Middle frontal gyrus (tissue), 1 donor: ENCODE measurements at regions not wholly inside any gene's neighbourhood (a gene's known extent, or its start where the extent isn't known, plus 50 kb on each side); places are given as distances from the start of the nearest gene placed in this dataset.

Experiments used
- DNase-seq: peaks from one replicate; pipeline ENCODE4 v3.0.0-alpha.2; 2015; ENCODE audit warnings: low spot score; ENCODE audit errors: extremely low spot score

DNA sequence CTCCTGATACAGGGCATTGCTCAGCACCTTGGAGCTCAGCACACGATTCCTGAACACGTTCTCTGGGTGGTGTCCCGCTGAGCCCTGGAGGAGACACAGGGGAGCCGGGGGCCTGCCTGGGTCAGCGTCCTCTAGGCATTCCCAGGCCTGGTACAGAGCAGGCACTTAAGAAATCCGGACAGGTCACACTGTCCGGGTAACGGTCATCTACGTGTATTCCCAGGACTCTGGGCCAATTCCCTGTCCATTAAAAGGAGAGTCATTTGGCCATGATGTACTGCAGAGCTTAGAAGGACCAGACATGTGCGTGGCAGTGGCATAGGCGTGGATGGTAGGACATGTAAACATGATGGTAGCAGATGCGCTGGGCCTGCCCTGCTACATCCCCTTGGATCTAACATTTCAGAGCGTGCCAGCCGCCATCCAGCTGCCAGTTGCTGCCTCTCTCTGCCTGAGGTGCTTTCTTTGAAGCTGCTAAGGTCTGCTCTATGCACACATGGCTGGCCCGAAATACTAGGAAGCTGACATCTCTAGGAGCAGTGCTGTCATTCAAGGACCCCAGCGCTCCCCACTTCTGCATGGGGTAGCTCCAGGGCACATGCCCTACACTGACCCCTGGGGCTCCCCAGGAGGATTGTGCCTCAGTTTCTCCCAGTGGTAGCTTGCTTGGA is 273.1 kb upstream of the RTL1 start:
- no peak for DNase-seq

DNA sequence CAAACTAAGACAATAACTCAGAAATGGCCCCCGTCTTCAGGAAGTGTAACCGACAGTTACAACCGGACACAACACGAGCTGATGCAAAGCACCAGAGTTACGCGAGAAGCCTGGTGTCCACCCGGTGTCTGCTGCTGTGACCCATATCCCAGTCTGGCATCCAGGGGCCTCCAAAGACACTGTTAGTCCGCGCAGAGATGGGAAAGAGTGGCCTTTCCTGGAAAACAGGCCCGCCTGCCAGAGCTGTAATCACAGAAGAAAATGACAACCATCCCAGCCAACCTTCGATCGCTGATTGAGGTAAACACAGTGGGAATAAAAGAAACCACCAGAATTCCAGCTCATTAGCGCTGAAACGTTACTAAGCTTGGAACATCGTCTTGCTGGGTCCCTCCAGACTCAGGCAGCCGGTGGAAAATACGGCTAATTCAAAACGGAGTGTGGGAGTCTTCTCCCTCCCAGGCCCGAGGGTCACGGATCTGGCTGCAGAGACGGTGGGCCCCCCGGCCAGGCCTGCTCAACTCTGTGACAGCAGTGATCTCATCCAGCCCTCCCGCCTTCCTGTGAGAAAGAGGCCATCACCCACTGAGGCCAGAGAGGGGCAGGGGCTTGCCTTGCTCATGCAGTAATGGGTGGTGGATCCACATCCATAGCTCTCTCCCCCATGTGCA is 273.9 kb upstream of the RTL1 start:
- DNase-seq, result no peak

DNA sequence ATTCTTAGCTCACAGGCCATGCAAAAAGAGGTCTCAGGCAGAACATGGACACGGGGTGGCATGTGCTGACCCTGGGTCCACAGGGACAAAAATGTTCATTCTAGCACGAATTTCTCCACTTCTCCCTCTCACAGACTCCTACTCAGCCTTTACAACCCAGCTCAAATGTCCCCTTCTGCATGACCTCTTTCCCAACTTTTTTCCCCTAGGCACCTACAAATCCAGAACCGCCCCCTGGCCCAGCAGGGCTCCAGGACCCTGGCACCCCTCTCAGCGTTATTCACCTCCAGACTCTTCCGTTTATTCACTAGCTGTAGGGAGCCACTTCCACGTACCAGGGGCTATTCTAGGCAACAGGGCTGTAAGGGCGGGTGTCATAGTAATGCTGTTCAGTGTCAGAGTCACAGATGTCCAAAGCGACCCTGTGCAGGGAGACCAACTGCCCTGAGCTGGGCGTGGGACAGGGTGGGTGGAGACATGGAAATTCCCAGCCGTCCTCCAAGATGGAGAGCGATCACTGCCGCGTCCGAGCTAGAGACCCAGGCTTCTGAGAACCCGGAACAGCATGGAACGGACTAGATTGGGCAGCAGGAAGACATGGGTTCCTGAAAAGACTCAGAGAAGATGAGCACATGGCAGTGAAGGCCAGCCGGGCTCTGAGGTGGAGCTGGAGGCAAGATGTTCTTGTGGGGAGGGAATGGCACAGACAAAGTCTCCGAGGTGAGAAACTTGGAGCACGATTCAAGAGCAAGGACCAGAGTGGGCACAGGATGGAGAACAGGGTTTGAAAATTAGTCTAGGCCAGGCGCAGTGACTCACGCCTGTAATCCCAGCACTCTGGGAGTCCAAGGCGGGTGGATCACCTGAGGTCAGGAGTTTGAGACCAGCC is 274.9 kb upstream of the RTL1 start:
- DNase-seq, result no peak

DNA sequence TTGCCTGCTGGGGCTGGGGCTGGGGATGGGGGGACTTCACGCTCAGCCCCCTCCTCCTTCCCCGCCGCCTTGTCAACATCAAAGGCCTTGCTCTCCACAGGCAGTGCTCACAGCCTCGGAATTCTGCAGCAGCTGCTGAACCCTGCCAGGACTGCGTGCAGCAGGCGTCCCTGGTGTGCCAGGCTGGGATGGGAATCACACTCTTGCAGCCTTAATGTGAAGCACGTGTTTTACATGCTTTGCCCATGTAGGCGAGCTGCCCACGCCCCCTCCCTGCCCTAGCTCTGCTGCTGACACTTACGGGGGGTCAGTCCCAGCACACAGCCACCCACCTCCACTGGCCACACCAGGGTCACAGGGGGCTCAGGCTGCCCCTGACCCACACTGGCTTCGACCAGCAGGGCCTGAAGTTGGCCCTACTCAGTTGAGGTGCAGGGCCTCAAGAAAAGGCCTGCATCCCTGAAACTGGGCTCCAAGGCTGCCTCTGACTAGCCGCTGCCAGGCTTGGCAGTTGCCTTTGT is 276.2 kb upstream of the RTL1 start:
- DNase-seq, result no peak

DNA sequence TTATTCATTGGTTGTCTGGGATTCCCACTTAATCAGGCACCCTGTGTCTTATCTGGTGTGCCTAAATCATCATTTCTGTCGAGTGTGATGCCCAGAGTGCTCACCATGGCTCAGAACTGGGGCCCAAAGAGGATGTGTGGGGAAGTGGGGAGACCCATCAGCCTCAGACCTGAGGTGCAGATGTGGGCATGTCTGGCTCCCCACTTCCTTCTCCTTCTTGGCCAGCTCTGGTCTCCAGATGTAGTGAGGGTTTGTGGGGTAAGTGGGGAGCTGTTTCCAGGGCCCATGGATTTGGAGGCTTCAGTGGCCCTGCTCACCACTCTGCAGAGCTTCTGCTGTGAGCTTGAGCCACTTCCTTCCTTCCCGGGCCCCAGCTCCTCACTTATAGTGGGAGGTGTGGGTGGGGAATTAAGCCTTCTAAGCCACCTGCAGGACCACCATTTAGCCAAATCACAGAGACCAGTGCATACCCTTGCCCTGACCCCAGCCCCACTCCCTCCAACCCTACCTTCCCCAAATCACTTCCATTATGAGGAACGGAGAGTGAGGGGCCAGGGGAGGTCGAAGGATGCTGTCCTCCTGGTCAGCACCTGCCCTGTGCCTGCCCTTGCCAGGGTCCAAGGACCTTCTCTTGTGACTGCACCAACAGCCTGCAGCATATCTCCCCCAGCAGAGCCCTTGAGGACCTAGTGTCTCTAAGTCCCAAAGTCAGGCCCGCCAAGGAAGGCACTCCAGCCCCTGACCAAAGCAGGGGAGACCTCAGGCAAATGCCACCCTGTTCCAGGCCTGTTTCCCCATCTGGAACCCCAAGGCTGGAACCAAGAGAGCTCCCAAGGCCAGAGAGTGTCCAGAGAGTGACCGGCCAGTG is 278.2 kb upstream of the RTL1 start:
- DNase-seq, result no peak

DNA sequence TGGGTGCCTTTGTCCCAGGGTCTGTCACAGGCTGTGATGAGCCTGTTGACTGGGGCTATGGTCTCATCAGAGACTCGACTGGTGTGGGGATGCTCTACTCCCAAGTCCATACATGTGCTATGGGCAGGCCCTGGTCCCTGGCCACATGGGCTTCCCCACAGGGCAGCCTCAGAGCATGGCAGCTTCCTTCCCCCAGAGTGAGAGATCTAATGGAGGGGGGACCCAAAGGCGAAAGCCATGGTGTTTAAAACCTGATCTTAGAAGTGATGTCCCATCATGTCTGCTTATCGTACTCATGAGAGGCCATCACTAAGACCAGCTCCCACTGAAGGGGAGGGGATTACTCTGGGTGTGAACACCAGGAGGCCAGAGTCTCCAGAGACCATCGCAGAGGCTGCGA is 279.0 kb upstream of the RTL1 start:
- no peak for DNase-seq

DNA sequence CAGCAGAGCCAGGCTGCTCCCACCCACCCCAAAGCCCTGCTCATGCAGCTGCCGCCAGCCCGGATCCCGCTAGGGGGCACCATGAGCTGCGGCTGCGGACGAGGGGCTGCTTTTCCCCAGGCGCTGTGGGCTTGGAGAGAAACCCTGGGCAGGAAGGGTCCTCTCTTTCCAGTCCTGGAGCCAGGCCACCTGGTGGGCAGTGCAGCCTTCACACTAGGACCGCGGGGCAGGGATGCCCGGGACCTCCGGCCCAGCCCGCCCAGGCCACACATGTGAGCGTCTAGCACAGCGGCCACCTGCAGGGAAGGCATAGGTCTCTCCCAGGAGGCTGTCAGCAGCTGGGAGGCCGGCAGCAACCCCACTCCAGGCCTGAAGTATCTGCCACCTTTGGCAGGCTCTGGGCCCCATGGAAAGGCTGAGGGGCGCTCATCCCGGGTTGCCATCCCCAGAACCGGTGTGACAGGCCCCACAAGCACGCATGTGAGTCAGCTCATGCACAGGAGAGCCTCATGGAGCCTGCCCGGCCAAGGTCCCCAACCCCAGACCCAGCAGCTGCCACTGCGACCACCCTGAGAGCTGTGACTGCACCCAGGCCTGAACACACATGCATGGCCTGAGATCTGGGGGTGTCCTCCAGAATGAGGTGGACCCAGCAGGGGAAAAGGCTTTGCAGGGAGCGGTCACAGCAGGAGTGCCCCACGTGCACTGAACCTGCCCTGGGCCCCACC is 280.0 kb upstream of the RTL1 start:
- no peak for DNase-seq

DNA sequence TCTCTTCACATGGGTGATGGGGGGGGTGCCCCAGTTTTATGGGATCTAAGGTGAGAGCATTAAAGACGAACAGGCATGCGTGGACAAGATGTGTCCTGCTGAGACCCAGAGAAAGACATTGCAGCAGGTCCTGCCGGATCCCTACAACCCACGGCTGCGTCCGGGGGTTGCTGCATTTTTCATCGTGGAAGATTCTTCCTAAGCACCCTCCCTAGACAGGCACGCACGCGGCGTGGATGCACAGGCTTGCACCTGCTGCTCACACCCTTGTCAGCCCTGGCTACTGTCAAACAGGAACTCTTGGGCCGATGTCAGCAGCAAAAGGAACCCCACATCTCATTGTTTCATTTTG is 280.6 kb upstream of the RTL1 start:
- DNase-seq, result no peak

DNA sequence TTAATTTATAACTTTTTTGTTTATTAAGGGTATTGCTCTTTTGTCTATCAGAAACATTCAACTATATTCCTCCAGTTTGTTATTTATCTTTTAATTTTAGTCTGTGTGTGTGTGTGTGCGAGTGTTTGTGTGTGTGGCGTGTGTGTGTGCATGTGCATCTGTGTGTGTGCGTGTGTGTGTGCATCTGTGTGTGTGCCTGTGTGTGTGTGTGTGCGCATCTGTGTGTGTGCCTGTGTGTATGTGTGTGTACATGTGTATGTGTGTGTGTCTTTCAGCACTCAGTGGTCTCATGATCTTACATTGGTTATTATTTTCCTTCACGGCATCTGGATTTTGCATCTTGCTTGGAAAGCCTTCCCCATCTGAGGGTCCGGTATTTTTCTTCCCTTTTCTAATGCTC is 281.1 kb upstream of the RTL1 start:
- no peak for DNase-seq

DNA sequence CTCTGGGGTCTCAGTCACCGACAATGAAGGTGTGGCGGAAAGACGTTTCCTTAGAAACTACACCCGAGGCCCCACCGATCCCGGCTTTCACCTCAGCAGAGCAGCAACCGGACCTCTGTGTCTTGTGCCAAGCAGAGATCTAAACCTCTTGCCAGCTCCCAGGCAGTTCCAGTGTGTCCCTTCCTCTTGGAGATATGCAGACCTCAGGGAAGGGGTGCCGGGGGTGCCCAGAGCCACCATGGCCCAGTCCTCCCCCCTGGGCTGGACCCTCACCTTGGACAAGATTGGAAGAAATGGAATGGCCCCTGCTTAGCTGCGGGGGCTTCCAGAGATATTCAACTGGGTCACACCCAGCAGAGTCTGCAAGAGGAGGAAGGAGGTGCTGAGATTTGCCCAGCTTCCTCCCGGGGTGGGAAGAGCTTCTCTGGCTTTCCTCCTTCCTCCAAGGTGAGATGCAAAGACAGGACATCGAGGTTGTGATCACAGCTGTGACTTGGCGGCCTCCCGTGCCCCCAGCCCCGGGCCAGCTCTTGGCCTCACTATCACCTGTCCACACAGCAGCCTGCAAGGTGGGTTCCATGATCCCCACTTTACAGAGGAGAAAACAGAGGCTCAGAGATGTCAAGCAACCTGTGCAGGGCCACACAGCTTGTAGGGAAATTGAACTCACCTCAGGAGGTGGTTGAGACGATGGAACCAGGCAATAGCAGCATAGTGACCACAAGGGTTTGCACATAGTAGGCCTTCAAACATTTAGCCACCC is 281.7 kb upstream of the RTL1 start:
- DNase-seq, result no peak

DNA sequence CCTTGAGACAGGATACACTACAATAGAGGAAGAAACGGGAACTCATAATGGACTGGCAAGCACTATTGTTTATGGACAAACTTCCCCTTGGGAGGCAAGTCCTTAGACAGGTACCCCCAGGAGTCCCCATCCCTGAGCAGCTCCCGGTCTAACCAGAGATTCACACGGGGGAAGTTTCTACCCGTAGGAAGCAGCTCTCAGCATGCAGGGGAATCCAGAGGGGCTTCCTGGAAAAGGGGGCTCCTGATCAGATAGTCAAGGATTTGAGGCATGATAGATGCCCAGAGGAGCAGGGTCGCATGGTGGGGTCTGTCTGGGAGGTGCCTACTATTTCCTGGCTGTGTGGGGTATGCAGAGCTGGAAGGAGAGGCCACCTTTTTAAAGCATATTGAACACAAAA is 282.4 kb upstream of the RTL1 start:
- no peak for DNase-seq

DNA sequence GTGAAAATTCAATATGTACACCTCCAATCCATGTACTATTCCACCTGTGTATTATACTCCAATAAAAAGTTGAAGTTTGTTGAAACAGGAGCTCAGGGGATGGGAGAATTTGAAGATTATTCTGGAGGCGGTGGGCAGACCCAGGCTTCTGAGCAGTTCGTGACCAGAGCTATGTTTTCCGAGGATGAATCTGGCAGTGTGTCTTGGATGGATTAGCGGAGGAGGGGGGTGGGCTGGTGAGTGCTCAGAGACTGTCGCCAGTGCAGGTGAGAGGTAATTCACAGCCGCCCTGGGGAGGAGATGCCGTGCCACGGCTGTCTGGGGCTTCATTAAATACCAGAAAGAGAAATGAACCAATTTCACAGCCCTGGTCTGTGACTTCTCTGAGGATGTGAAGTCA is 283.0 kb upstream of the RTL1 start:
- no peak for DNase-seq

DNA sequence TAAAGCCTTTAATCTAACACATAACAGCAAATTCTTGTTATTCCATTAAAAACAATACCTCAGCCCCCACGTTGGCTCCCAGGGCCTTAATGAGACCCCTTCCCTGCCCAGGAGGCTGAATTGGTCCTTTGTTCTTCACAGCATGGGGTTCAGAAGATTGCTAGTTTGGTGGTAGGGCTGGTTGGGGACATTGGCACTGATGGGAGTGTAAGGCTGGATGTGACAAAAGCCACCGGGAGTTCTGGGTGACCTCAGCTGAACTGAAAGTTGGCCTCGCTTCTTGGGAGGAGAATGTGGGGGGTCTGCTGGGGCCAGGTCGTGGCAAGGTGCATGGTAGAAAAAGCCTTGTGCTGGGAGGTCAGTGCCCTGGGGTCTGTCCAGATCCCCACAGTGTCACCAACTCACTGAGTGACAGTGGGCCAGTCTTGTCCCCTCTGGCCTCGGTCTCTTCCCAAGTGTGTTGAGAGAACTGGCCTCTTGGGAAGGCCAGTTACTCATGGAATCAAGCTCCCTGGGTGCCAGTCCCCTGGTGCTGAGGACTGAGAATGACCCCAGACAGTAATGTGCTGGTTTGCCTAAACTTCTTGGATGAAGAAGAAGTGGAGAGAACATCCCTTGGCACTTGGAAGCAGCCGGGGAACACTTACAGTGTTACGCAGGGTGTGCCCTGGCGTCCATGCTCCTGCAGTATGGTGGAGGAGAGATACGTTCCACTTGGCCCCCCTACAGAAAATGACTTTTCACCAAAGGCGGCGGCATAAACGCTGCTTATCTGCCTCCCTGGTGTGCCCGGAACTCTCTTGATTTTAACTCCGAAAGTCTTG is 283.7 kb upstream of the RTL1 start:
- no peak for DNase-seq

DNA sequence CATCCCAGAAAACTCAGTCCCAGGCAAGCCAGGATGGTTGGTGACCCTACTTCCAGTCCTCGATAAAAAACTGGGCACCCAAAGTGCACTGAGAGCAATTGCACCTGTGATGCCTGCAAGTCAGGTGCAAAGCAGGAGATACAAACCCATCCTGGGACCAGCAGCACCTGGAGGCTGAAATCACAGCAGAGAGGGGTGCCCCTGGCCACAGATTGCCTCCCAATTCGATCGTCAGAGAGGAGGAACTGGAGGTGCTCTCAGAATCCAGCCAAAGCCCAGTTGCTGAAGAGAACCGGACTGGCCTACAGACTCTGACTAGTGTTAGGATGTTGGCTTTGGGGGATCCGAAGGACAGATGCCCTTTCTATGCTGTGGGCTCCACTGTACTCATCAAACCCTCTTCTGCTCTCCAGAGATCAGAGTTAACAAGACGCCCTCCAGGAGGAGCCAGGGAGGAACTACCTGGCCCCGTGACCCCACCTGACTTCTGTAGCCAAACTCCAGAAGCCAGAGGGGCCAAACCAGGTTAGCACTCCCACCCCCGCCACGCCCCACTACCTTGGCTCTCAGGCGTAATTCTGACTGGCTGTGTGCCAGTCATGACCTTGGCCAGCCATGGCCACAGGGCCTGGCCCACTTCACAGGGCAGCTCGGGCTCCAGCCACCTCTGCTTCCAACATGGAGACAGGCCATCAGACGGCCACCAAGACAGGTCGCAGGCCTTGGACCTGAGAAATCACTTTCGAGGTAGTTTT is 284.5 kb upstream of the RTL1 start:
- DNase-seq, result no peak

DNA sequence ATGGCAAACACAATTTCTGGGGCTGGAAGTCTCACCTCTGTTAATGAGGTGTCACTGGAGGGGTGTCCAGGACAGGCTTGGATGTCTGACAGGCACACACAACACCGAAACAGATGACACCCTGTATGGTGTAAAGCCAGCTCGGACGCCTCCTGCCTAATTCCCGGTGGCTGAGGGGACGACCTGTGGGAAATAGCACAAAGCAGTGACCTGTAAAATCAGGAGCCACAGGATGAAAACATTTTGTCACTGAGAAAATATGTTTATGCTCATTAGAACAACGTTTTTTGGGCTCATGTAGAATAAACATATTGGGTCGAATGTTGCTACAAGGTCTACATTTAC is 285.0 kb upstream of the RTL1 start:
- no peak for DNase-seq

DNA sequence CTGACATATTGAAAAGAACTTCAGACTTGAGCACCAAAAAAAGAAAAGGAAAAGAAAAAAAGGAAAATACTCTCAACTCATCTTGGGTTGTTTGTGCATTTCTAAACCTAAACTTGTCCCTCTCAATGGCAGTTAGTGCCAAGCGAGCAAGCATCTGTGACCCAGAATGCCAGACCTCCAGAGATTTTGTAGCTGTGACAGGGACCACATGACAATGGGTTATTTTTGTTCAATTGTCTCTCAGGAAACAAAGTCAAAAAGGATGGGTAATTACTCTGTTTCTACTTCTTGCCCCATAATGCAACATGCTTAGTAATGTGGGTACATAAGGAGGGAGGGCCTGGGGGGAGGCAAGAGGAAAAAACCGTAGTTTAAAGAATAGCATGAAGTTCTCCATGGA is 285.7 kb upstream of the RTL1 start:
- no peak for DNase-seq

DNA sequence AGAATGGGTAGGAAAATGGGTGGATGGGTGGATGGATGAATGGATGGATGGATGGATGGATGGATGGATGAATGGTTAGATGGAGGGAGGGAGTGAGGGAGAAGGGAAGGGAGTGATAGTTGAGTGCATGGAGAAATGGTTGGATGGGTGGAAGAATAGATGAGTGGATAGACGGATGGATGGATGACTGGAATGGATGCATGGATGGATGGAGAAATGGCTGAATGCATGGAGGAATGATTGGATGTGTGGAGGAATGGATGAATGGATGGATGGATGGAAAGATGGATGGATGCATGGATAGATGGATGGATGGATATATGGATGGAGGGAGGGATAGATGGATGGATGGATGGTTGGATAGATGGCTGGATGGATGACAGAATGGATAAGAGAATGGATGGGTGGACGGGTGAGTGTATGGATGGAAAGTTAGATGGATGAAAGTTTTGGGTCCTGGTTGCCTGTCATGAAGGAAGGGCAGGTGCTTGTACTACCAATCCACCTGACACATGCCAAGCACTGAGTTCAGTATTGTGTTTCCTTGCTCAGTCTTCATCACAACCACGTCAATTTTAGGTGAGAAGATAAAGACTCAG is 286.5 kb upstream of the RTL1 start:
- DNase-seq, result no peak

DNA sequence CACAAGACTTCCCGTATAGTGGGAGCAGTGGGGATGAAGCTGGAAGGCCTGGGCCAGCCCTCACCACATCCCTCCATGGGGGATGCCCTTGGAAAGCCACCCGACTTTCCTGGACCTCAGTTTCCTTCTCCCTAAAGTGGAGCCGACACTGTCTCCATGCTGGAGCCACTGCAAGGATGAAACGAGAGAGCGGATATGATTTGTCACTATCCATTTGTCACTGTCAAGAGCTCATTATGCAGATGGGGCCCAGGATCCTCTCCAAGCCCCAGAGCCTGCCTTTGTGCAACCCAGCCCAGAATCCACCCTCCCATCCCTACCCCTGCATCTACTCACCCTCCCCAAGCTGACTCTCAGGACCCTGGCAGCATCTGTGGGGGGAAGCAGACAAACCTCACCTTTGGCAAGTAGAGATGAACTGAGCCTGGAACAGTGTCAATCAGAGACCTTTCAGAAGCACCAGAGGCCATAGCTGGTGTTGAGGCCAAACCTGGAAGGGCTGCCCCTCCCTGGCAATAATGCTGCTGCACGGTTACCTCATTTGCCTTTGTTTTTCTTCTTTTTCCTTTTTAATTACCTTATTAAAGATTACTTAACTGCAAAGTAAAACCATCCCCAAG is 287.7 kb upstream of the RTL1 start:
- DNase-seq, result no peak
